ENCODE measurements at regions not wholly inside any gene's neighbourhood (a gene's known extent, or its start where the extent isn't known, plus 50 kb on each side); places are given as distances from the start of the nearest gene placed in this dataset.

GRCh38 chr2:136404176-136404575 lies 286.2 kb upstream of the CXCR4 start:
- DNase-seq (ENCODE audit: low spot score): no peak

GRCh38 chr2:136402281-136402680 lies 284.3 kb upstream of the CXCR4 start:
- DNase-seq (ENCODE audit: low spot score): no peak

GRCh38 chr2:136399667-136400289 lies 281.8 kb upstream of the CXCR4 start:
- DNase-seq (ENCODE audit: low spot score): no peak

GRCh38 chr2:136395582-136395981 lies 277.6 kb upstream of the CXCR4 start:
- no peak for DNase-seq (ENCODE audit: low spot score)

- no peak for DNase-seq (ENCODE audit: low spot score)
These were observed 276.4 kb upstream of the CXCR4 start for GRCh38 chr2:136394136-136395060.

- DNase-seq (ENCODE audit: low spot score): no peak
These were observed 275.6 kb upstream of the CXCR4 start for GRCh38 chr2:136393514-136393913.

GRCh38 chr2:136392897-136393505 lies 275.1 kb upstream of the CXCR4 start:
- DNase-seq (ENCODE audit: low spot score): no peak

- no peak for DNase-seq (ENCODE audit: low spot score)
These were observed 271.9 kb upstream of the CXCR4 start for GRCh38 chr2:136389809-136390208.

GRCh38 chr2:136386046-136386445 lies 268.1 kb upstream of the CXCR4 start:
- no peak for DNase-seq (ENCODE audit: low spot score)

- DNase-seq (ENCODE audit: low spot score): peak; percentile 18
These were observed 266.8 kb upstream of the CXCR4 start for GRCh38 chr2:136384531-136385303.

- DNase-seq (ENCODE audit: low spot score): no peak
These were observed 265.2 kb upstream of the CXCR4 start for GRCh38 chr2:136383167-136383566.

- DNase-seq (ENCODE audit: low spot score): no peak
These were observed 264.0 kb upstream of the CXCR4 start for GRCh38 chr2:136381722-136382633.

- DNase-seq (ENCODE audit: low spot score): no peak
These were observed 263.3 kb upstream of the CXCR4 start for GRCh38 chr2:136381245-136381644.

- DNase-seq (ENCODE audit: low spot score): peak; percentile 23
These were observed 261.0 kb upstream of the CXCR4 start for GRCh38 chr2:136378712-136379595.

GRCh38 chr2:136377423-136378382 lies 259.8 kb upstream of the CXCR4 start:
- DNase-seq (ENCODE audit: low spot score): no peak

- no peak for DNase-seq (ENCODE audit: low spot score)
These were observed 258.9 kb upstream of the CXCR4 start for GRCh38 chr2:136376798-136377211.

GRCh38 chr2:136376211-136376610 lies 258.3 kb upstream of the CXCR4 start:
- DNase-seq (ENCODE audit: low spot score): no peak

- no peak for DNase-seq (ENCODE audit: low spot score)
These were observed 257.3 kb upstream of the CXCR4 start for GRCh38 chr2:136375017-136375901.
